ENCODE measurements at regions not wholly inside any gene's neighbourhood (a gene's known extent, or its start where the extent isn't known, plus 50 kb on each side); places are given as distances from the start of the nearest gene placed in this dataset.

- no peaks in the 10 kb centered on the region for H3K36me3 Mint-ChIP-seq (ENCODE audit: low read depth)
- no peak overlapping the region for H3K27ac Mint-ChIP-seq
- DNase-seq (no peak), ATAC-seq (no peak)
- no peaks in the 10 kb centered on the region for H3K27me3 Mint-ChIP-seq (ENCODE audit: low read depth)
- ChIA-PET CTCF (no interaction called here), POLR2A (no interaction called here)
- H3K4me1 Mint-ChIP-seq (ENCODE audit: low read depth) = no peaks in the 10 kb centered on the region
- no peak overlapping the region for H3K4me3 Mint-ChIP-seq
- no peaks in the 10 kb centered on the region for H3K9me3 Mint-ChIP-seq (ENCODE audit: insufficient read depth)
Observed at GRCh38 chr9:18362901-18363685, 110.9 kb upstream of the ADAMTSL1 start.

- no peaks in the 10 kb centered on the region for H3K36me3 Mint-ChIP-seq (ENCODE audit: low read depth)
- no peaks in the 10 kb centered on the region for H3K9me3 Mint-ChIP-seq (ENCODE audit: insufficient read depth)
- POLR2A ChIA-PET = no interaction called here
- no peak overlapping the region for H3K27ac Mint-ChIP-seq
- no peaks in the 10 kb centered on the region for H3K27me3 Mint-ChIP-seq (ENCODE audit: low read depth)
- no peak for ATAC-seq
- no peak for DNase-seq
- H3K4me3 Mint-ChIP-seq = no peak overlapping the region
- CTCF ChIA-PET = no interaction called here
- H3K4me1 Mint-ChIP-seq (ENCODE audit: low read depth) = no peaks in the 10 kb centered on the region
Observed at GRCh38 chr9:18365651-18366050, 108.3 kb upstream of the ADAMTSL1 start.

GRCh38 chr9:18366184-18366583 lies 107.8 kb upstream of the ADAMTSL1 start:
- H3K4me1 Mint-ChIP-seq (ENCODE audit: low read depth) = no peaks in the 10 kb centered on the region
- H3K27ac Mint-ChIP-seq = no peak overlapping the region
- ChIA-PET CTCF (no interaction called here), POLR2A (no interaction called here)
- DNase-seq = no peak
- H3K4me3 Mint-ChIP-seq = no peak overlapping the region
- no peaks in the 10 kb centered on the region for H3K36me3 Mint-ChIP-seq (ENCODE audit: low read depth)
- no peak for ATAC-seq
- no peaks in the 10 kb centered on the region for H3K9me3 Mint-ChIP-seq (ENCODE audit: insufficient read depth)
- no peaks in the 10 kb centered on the region for H3K27me3 Mint-ChIP-seq (ENCODE audit: low read depth)

- H3K4me1 Mint-ChIP-seq (ENCODE audit: low read depth) = no peaks in the 10 kb centered on the region
- ChIA-PET CTCF (no interaction called here), POLR2A (no interaction called here)
- H3K27me3 Mint-ChIP-seq (ENCODE audit: low read depth) = no peaks in the 10 kb centered on the region
- H3K9me3 Mint-ChIP-seq (ENCODE audit: insufficient read depth) = no peaks in the 10 kb centered on the region
- no peak overlapping the region for H3K4me3 Mint-ChIP-seq
- DNase-seq = no peak
- H3K36me3 Mint-ChIP-seq (ENCODE audit: low read depth) = no peaks in the 10 kb centered on the region
- ATAC-seq = no peak
- no peak overlapping the region for H3K27ac Mint-ChIP-seq
Observed at GRCh38 chr9:18368206-18368605, 105.7 kb upstream of the ADAMTSL1 start.

GRCh38 chr9:18371141-18371540 lies 102.8 kb upstream of the ADAMTSL1 start:
- H3K9me3 Mint-ChIP-seq (ENCODE audit: insufficient read depth) = no peaks in the 10 kb centered on the region
- no peaks in the 10 kb centered on the region for H3K27me3 Mint-ChIP-seq (ENCODE audit: low read depth)
- H3K36me3 Mint-ChIP-seq (ENCODE audit: low read depth) = no peaks in the 10 kb centered on the region
- CTCF ChIA-PET = no interaction called here
- POLR2A ChIA-PET = no interaction called here
- no peaks in the 10 kb centered on the region for H3K4me1 Mint-ChIP-seq (ENCODE audit: low read depth)
- DNase-seq (no peak), ATAC-seq (no peak)
- no peak overlapping the region for H3K27ac Mint-ChIP-seq
- no peak overlapping the region for H3K4me3 Mint-ChIP-seq

- POLR2A ChIA-PET = no interaction called here
- CTCF ChIA-PET = no interaction called here
Observed at GRCh38 chr9:18371621-18372020, 102.3 kb upstream of the ADAMTSL1 start.

GRCh38 chr9:18379073-18379811 lies 94.7 kb upstream of the ADAMTSL1 start:
- H3K9me3 Mint-ChIP-seq (ENCODE audit: insufficient read depth) = no peaks in the 10 kb centered on the region
- ChIA-PET POLR2A (no interaction called here), CTCF (no interaction called here)
- no peak overlapping the region for H3K4me3 Mint-ChIP-seq
- no peak for ATAC-seq
- no peaks in the 10 kb centered on the region for H3K27me3 Mint-ChIP-seq (ENCODE audit: low read depth)
- H3K4me1 Mint-ChIP-seq (ENCODE audit: low read depth) = no peaks in the 10 kb centered on the region
- H3K27ac Mint-ChIP-seq = no peak overlapping the region
- H3K36me3 Mint-ChIP-seq (ENCODE audit: low read depth) = no peaks in the 10 kb centered on the region
- DNase-seq = no peak

More at GRCh38 chr9:18371621-18372020, 102.3 kb upstream of the ADAMTSL1 start:
- Mint-ChIP-seq H3K9me3 (ENCODE audit: insufficient read depth) (no peaks in the 10 kb centered on the region), H3K4me3 (no peak overlapping the region), H3K27ac (no peak overlapping the region), H3K36me3 (ENCODE audit: low read depth) (no peaks in the 10 kb centered on the region), H3K4me1 (ENCODE audit: low read depth) (no peaks in the 10 kb centered on the region), H3K27me3 (ENCODE audit: low read depth) (no peaks in the 10 kb centered on the region)
- DNase-seq (no peak), ATAC-seq (no peak)

GRCh38 chr9:18382243-18382642 lies 91.7 kb upstream of the ADAMTSL1 start:
- Mint-ChIP-seq H3K36me3 (ENCODE audit: low read depth) (no peaks in the 10 kb centered on the region), H3K27me3 (ENCODE audit: low read depth) (no peaks in the 10 kb centered on the region), H3K4me1 (ENCODE audit: low read depth) (no peaks in the 10 kb centered on the region), H3K9me3 (ENCODE audit: insufficient read depth) (no peaks in the 10 kb centered on the region), H3K4me3 (no peak overlapping the region), H3K27ac (no peak overlapping the region)
- no peak for DNase-seq
- CTCF ChIA-PET = no interaction called here
- ATAC-seq = no peak
- POLR2A ChIA-PET = no interaction called here

- Mint-ChIP-seq H3K9me3 (ENCODE audit: insufficient read depth) (no peaks in the 10 kb centered on the region), H3K27me3 (ENCODE audit: low read depth) (no peaks in the 10 kb centered on the region), H3K4me3 (no peak overlapping the region), H3K27ac (no peak overlapping the region), H3K4me1 (ENCODE audit: low read depth) (no peaks in the 10 kb centered on the region), H3K36me3 (ENCODE audit: low read depth) (no peaks in the 10 kb centered on the region)
- ATAC-seq = no peak
- ChIA-PET POLR2A (interaction anchor here (0.5 kb wide), 1 partner anchor 1420 kb away, joined by 3 read pairs; no protein-coding TSS in a partner anchor), CTCF (no interaction called here)
- no peak for DNase-seq
Observed at GRCh38 chr9:18384066-18384465, 89.9 kb upstream of the ADAMTSL1 start.

GRCh38 chr9:18385696-18386490 lies 88.1 kb upstream of the ADAMTSL1 start:
- no peak for DNase-seq
- no peaks in the 10 kb centered on the region for H3K27me3 Mint-ChIP-seq (ENCODE audit: low read depth)
- ChIA-PET CTCF (no interaction called here), POLR2A (no interaction called here)
- H3K27ac Mint-ChIP-seq = no peak overlapping the region
- ATAC-seq = no peak
- no peaks in the 10 kb centered on the region for H3K36me3 Mint-ChIP-seq (ENCODE audit: low read depth)
- no peaks in the 10 kb centered on the region for H3K4me1 Mint-ChIP-seq (ENCODE audit: low read depth)
- H3K4me3 Mint-ChIP-seq = no peak overlapping the region
- no peaks in the 10 kb centered on the region for H3K9me3 Mint-ChIP-seq (ENCODE audit: insufficient read depth)

- Mint-ChIP-seq H3K36me3 (ENCODE audit: low read depth) (no peaks in the 10 kb centered on the region), H3K27me3 (ENCODE audit: low read depth) (no peaks in the 10 kb centered on the region), H3K4me3 (no peak overlapping the region), H3K27ac (no peak overlapping the region), H3K4me1 (ENCODE audit: low read depth) (no peaks in the 10 kb centered on the region), H3K9me3 (ENCODE audit: insufficient read depth) (no peaks in the 10 kb centered on the region)
- POLR2A ChIA-PET = no interaction called here
- ATAC-seq (no peak), DNase-seq (no peak)
- CTCF ChIA-PET = no interaction called here
Observed at GRCh38 chr9:18390393-18390792, 83.6 kb upstream of the ADAMTSL1 start.
